Activated CD8-positive, alpha-beta memory T cell treated with anti-CD3 and anti-CD28 coated beads, Interleukin-2, amount 50 U/mL, for 48 hours (primary cell): ENCODE measurements at regions not wholly inside any gene's neighbourhood (a gene's known extent, or its start where the extent isn't known, plus 50 kb on each side); places are given as distances from the start of the nearest gene placed in this dataset.

ENCODE experiments used
- DNase-seq: peaks from one replicate; pipeline ENCODE4 v3.0.0-alpha.2; 2020

DNA sequence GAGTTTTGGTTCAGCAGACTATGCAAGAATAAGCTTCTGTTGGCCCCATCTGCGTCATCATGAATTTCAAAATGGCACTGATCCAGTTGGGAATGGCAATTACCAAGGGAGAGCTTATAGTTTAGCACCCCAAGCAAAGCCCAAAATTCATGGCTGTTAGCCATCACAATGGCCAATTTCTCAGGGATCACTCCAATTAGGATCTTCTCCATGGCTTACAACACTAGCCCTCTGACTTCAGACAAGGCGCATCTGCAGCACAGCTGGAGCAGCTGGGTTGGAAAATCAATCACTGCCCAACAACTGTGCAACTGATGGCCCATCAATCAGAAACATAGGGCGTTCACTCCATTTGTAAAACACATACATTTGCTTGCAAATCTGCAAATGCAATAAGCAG lies 273.6 kb downstream of the SRBD1 start:
- no peak for DNase-seq

DNA sequence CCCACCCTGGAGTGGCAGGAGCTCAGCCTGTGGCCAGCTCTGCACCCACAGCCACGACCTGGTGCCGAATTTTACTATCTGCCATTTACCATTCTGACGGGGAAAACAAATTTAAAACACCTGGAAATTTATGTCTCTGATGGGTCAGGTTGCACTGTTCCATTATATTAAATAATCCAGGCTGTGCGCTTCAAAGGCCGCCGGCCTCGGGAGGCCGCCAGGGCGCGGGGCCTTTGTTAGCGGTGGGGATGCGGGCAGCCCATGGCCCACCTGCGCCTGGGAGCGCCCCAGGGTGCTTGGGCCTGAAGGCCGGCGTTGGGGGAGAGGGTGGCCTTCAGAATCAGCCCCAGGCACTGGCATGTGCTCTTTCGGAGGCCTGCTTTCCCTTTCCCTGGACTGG lies 276.9 kb downstream of the SRBD1 start:
- no peak for DNase-seq

DNA sequence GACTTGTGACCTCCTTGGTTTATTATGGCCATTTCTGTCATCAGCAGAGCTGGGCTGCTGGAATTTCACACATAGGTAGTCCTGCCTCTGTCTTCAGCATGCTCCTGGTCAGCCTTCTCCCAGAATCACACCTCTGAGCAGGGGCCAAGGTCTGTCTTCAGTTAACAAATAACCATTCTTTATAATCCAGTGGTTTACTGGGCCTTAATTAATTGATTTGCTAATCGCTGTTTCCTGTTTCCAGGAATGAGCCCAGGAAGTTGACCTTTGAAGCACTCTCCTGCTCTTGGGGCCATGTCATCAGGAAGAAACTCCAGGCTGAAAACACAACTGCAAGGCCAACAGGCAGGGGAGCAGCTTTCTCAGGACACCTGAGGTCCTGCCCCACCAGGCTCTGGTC lies 278.5 kb downstream of the SRBD1 start:
- no peak for DNase-seq

DNA sequence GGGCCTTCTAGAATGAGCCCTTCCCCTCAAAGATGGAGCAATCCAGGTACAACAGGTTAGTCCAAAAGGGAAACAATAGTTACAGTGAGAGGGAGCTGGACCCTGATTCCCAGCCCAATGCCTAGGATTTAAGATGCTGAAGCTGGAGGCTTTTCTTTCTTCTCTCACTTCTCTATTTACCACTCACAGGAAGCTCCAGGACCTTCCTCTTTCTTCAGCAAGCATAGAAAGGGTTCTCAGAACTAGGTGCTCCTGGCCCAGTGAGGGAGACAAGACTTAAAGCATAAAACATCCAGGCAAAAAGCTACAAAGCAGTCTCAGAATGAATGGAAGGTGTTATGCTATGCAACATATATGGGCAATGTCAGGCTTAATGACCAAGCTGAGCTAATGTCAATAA lies 279.0 kb downstream of the SRBD1 start:
- DNase-seq: no peak

DNA sequence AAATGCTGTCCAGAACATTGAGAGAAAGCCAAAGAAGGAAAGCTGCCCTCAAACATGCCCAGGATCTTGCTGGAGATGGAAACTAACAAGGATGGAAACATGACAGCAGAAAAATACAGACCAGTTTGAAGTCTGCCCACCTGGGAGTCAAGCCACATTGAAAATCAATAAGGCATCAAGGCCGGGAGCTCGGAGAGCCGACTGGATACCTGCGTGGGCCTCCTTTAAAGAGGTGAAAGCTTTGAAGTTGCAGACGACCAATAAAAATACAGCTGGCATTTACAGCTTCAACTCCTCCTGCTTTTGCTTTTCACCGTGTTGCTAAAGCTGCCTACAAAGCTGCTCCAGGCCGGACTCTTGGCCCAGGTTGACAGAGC lies 279.7 kb downstream of the SRBD1 start:
- DNase-seq: no peak

DNA sequence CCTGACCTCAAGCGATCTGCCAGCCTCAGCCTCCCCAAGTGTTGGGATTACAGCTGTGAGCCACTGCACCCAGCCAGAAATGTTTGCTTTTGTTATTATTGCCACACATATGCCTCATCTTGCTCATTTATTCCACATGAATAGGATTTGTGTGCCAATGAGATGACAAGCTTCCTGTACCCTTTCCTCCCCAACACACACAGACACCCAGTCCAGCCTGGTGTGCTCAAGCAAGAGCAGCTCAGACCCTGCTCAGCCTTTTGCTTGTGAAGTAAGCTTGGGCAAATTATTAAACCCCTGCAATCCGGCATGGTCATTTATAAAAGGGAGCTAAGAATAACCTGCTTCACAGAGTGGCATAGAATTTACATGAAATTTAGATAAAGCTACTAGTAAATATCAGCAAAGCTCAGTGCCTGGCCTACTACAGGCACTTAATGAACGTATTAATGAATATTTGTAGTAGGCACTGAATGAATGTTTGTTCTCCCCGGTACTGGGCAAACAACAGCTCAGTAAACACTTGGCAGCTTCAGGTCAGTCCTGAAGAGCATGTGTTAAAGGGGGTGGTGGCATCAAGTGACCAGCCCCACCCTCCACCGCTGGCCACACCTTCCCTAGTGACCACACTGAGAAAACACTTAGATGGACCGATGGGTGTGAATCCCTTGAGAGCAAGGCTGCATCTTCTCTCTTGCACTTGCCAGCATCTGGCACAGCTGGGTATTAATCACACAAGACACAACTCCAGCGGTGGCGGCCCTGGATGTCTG lies 280.2 kb downstream of the SRBD1 start:
- DNase-seq: no peak

DNA sequence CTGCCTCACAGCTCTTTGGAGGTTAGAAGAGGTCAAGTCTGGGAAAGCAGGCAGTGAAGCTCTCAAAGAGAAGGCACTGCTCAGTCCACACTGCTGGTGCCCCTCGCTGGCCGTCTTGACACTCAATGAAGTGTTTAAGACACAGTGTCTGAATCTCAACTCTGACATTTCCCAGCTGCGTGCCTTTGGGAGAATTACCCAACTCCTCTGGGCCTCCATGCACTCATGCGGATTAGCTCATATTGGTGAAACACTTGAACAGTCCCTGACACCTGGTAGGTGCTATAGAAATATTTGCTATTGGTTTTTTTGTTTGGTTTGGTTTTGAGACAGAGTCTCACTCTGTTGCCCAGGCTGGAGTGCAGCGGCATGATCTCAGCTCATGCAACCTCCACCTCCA lies 281.0 kb downstream of the SRBD1 start:
- DNase-seq: no peak

DNA sequence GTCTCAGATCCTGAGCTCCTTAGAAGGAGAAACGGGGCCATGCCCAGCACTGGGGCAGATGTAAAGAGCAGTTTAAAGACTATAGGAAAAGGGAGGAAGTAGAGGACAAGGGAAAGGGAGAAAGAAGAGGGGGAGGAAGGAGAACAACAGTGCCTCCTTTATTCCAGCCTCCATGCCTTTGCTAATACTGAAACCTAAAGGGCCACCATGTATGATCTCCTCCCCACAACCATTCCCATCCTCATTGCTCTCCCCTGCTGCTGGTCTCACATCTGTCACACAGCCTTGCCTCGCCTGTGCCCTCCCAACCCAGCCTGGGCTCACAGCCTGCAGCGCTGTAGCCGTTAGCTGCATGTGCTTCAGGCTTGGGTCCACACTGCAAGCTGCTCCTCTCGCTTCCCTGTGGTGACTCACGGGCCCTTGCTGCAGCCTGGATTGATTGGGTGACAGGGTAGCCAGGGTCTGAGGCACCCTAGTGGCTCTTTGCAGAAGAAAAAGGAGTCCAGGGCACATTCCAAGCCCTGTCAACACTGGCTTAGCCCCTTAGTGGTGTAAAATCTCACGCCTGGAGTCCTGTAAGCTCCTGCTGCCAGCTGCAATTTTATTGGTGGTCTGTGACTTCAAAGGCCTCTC lies 281.9 kb downstream of the SRBD1 start:
- no peak for DNase-seq

DNA sequence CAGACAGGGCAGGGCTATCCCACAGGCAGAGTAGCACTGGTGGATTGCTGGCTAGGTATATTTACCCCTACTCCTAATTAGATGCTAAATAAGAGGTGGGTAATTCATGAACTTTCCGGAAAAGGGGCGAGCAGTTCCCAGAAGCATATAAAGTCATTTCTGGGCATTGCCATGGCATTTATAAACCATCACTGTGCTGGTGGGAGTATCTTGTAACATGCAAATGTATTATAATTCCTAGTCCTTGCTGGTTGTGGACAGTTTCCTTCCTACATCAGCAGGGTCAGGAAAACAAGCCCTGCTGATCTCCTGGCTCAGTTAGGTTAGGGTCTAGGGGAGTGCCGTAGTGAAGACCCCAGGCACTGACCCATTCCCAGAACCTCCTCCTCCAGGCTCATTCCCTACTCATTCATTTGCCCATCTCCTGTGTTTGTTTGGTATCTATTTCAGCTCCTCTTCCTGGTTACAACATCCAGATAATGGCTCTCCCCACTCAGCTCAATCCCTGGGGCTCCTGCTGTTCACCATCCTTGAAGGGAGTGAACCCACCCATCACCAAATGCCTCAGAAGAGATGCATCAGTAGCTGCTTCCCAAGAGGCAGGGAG lies 282.7 kb downstream of the SRBD1 start:
- DNase-seq: no peak

DNA sequence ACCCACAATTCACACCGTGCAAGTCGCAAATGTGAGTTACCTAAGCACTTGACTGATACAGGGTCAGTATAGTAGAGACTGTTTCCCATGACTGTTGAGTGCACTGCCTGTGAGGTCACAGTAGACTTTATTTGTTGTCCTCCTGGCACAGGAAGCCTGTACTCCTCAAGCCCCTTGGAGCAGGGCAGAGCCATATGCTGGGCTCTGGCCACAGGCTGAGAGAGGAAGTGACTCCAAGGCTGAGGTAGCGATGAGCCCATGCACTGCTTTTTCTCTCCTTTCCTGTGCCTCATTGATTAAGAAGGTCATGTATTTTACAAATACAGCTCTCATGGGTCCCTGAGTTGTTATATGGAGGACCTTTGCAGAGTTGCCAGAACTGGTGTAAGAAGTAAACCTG lies 287.7 kb downstream of the SRBD1 start:
- no peak for DNase-seq

DNA sequence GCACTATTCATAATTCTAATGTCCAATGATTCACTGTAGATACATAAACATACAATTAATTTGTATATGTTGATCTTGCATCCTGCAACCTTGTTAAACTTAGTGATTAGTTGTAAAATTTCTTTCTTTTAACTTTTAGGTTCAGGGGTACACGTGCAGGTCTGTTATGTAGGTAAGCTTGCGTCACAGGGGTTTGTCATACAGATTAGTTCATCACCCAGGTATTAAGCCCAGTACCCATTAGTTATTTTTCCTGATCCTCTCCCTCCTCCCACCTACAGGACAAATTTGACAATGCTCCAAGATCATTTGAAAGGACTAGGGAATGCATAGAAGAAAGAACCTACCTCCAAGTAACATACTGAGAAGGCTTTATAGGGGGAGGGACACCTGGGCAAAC lies 290.1 kb downstream of the SRBD1 start:
- DNase-seq: no peak

DNA sequence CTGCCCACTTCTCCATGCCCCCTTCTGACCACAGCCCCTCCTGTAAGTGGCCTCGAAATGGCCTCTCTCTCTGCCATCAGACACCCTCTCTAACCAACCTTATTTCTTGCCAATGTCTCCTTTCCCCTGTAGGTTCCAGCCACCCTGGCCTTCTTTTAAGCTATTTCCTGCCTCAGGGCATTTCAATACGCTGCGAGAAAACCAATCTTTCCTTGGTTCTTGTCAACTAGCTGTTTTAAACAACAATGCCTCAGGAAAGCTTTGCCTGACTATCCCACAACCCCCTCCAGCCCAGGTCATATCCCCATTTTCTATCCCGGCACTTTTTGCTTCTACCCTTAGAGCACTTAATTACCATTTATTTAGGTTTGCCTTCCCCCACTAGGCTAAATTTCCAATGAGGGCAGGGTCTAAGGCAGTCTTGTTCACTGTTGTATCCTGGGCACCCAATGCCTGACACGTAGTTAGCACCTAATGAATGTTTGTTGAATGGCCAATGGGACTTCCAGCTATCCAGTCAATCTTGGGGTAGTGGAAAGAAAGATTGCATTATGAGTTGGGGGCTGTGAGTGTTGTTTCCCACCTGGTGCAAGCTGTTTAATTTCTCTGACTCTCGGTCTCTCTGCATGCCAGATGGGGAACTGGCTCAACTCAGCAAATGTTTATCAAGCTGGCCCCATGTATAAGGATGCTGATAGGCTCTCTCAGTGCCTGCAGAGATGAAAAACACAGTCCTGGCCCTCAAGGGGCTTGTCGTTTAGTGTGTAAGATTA lies 291.2 kb downstream of the SRBD1 start:
- DNase-seq: no peak

DNA sequence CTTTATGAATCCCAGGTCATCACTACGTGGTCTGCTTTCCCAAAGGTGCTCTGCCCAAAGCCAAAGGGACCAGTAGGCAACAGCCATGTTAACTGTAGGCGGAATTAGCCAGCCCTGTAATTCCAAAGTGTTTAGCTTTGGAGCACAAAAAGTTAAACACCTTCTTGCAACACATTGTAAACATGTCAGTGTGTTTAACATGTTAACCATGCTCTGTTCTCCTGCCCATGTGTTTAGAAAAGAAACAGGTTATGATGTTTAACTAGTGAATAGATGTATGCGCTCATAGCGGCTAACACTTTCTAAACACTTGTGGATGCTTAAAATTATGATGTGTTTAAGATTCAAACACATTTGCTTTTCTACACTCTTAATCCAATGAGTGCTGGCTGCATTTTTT lies 292.4 kb downstream of the SRBD1 start:
- DNase-seq: no peak

DNA sequence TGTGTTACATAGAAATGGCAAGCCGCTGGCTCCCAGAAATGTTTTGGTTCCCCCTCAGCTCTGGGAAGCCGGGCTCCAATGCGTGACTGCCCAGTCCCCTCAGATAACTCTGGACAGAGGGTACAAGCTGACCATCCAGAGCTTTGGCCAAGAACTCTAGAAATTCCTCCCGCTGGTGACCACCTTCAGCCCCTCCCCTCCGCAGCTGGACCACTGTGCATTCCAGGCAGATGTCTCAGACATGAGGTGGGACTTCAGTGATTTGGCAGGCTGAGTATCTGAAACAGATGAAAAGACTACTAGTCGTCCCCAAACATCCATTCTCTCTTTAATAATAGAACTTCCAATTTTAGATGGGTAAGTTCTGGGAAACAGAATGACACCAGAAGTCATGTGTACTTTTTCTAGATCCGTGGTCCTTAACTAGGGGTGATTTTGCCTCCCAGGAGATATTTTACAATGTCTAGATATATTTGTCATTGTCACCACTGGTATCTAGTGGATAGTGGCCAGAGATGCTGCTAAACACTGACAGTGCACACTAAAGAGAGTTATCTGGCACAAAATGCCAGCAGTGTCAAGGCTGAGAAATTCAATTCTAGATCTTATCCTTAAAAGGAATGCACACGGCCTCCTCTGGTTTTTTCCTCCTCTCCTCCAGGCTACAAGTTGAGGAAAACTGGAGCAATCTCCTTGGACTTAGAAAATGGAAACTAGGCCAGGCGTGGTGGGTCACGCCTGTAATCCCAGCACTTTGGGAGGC lies 294.3 kb downstream of the SRBD1 start:
- no peak for DNase-seq

DNA sequence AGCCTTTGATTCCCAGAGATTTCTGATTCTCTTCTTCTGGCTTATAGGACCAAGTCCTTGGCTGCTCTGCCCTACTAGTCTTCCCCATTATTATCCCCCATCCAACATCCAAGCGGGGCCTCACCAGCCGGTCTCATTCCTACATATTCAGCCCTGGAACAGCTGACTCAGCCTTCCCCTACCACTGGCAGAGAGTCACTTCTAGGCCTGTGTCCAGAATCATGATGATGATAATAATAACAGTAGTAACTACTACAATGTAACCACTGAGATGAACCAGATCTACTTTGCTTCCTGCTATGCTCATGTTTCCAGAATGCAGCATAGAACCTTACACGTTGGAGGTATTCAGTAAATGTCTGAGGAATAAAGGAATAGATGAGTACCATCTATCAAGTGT lies 295.2 kb downstream of the SRBD1 start:
- DNase-seq: no peak

DNA sequence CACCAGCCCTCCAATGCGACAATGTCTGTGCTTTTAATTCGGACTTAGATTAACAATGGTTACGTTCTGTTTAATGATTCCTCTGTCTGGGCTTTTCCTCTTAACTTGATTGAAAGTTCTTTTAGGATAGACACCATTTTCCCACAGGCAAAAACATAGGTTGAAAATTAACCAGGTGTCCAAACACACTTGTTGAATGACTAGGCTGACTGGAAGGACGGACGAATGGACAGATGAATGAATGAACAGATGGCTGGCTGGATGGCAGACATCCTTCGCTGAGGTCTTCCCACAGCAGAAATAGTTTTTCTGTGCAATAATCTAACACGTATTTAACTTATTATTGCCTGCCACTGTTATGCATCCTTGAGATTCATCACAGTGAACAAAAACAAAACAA lies 298.8 kb downstream of the SRBD1 start:
- no peak for DNase-seq

DNA sequence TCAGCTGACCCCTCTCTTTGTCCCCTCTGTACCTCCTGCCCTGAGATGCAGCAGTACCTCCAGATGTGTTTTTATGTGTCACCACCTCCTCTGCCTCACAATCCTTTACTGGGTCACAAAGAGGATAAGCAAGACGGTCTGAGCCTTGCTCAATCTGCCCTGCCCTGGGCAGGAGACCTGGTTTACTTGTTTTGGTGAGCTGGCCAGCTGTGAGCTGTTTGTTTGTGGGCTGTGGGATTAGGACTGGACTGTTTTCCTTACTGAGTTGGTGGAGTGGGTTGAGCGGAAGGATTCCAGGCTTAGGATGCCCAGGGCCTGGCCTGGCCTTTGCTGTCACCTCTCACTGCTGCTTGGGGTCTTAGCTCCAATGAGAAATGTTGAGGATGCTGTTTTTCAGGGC lies 299.5 kb downstream of the SRBD1 start:
- DNase-seq: no peak

DNA sequence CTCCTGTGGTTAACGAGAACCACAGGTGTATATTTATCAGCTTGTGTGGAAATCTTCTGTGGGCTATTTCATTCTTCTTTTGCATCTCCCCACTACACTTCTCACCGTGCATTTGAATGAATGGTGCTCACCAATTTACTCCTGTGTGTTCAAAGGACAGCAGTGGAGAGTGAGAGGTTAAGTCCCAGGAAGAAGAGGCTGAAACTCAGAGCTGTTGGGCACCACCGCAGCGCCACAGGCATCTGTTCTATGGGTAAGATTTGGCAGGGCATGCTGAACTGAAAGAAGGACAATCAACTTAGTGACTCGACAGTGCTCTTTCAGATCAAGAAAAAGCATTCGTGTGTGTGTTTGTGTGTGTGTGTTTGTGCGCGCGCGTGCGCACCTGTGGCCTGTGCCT lies 297.9 kb upstream of the SIX2 start:
- DNase-seq: no peak

DNA sequence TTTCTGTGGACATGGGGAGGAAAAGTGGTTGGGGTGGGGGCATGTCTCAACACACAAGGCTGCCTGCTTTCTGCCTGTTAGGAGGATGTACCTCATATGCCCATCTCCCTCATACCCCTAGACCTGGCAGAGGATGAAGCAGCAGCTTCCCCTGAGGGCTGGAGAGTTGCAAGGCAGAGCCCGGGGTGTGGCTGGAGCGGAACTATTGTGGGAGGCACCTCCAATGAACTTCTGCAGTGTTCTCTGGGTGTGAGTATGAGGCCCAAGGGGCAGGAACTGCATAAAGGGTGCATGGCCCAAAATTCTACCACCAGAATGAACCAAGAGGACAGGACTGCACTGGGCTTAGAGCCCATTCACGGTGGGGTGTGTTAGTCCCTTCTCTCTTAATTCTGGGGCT lies 296.3 kb upstream of the SIX2 start:
- DNase-seq: no peak

DNA sequence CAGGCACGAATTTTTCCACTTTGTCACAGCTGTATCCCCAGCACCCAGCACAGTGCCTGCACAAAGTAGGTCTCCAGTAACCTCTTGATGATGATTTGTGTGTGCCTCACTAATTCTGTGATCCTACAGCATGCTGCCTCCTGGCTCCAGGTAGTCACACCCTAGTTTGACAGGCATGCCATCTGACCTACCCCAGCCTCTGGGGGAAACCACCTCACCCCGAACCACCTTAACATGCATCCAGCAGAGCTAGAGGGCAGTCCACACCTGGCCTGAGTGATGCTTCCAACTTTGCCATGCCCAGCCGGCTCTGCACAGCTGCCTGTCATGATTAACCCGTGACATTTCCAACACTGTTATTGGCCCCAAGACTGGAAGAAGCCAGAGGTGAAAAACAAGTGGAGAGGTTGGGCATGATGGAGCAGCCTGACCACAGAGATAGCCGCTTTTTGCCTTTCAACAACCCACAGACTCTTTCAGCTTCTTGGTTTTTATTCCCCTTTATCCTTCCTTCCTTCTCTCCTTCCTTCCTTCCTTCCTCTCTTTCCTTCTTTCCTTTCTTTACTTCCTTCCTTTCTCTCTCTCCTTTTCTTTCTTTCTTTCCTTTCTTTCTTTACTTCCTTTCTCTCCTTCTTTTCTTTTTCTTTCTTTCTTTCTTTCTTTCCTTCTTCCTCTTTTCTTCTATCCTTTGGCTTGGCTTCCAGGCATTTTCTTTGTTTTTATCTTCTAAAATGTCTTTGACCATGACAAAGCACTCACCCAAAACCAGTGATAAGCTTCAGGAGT lies 294.4 kb upstream of the SIX2 start:
- no peak for DNase-seq

DNA sequence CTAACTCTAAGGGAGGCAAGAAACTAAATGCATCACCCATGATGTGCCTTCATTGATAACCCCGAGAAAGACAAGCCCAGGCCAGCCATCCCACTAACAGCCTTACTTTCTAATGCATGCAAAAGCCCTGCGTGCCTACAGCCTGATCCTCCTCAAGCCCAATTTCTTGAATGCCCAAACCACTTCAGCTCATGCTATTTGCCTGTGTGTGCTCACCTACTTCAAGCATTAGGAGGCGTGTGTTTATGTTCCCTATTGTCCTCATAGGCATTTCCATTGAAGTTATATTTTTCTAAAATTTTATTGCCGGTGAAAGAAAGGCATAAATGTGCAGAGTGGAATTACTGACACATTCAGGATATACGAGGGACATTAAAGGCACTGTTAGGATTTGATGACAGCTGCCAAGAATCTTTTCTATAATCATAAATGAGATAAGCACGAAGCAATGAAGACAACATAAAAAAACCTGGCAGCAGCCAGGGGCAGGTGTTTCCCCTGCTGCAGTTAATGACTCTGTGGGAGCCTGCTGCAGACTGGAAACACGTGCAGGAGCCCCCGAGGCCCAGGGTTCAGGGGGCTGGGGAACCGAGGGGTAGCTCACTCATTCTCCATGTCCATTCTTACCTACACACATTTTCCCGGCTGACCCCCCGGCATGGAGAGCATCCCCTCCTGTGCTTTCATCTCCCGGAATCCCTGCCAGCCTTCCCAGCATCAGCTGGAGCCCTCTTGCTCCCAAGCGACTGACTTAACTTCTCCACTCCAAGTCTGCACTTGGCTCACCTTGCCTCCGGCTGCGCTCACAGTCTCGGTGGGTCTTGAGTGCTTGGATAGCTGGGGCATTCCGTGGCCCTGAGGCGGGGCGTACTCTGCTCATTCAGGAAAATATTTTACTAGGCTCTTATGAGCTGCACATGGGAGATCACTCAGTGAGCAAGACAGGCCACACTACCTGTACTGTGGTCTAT lies 292.3 kb upstream of the SIX2 start:
- no peak for DNase-seq
